ENCODE measurements at regions not wholly inside any gene's neighbourhood (a gene's known extent, or its start where the extent isn't known, plus 50 kb on each side); places are given as distances from the start of the nearest gene placed in this dataset.

- DNase-seq, result no peak
These were observed 86.5 kb upstream of the NPVF start for GRCh38 chr7:25314731-25315267.

- DNase-seq, result no peak
These were observed 88.1 kb upstream of the NPVF start for GRCh38 chr7:25316366-25316765.

- no peak for DNase-seq
These were observed 89.8 kb upstream of the NPVF start for GRCh38 chr7:25318047-25318446.

GRCh38 chr7:25319707-25320106, 91.4 kb upstream of the NPVF start:
- no peak for DNase-seq

- DNase-seq, result no peak
These were observed 92.5 kb upstream of the NPVF start for GRCh38 chr7:25320791-25321190.

- DNase-seq, result no peak
These were observed 93.1 kb upstream of the NPVF start for GRCh38 chr7:25321424-25321823.

- no peak for DNase-seq
These were observed 94.2 kb upstream of the NPVF start for GRCh38 chr7:25322473-25322872.

- DNase-seq, result no peak
These were observed 97.0 kb upstream of the NPVF start for GRCh38 chr7:25325186-25325757.

- DNase-seq, result no peak
These were observed 98.3 kb upstream of the NPVF start for GRCh38 chr7:25326501-25327156.

- no peak for DNase-seq
These were observed 101.5 kb upstream of the NPVF start for GRCh38 chr7:25329815-25330214.

- no peak for DNase-seq
These were observed 105.1 kb upstream of the NPVF start for GRCh38 chr7:25333296-25333928.

GRCh38 chr7:25347360-25348066, 119.2 kb upstream of the NPVF start:
- no peak for DNase-seq

- DNase-seq, result no peak
These were observed 119.8 kb upstream of the NPVF start for GRCh38 chr7:25348104-25348503.

- DNase-seq, result no peak
These were observed 121.2 kb upstream of the NPVF start for GRCh38 chr7:25349283-25350017.

GRCh38 chr7:25350041-25350440, 121.8 kb upstream of the NPVF start:
- no peak for DNase-seq

GRCh38 chr7:25351761-25352160, 123.5 kb upstream of the NPVF start:
- no peak for DNase-seq

GRCh38 chr7:25353196-25353595, 124.9 kb upstream of the NPVF start:
- DNase-seq, result no peak

- no peak for DNase-seq
These were observed 125.4 kb upstream of the NPVF start for GRCh38 chr7:25353732-25354131.

GRCh38 chr7:25356534-25357151, 128.4 kb upstream of the NPVF start:
- DNase-seq, result no peak

GRCh38 chr7:25358926-25359325, 130.6 kb upstream of the NPVF start:
- DNase-seq, result peak in 1 of 51 donors; percentile 70

- DNase-seq, result peak in 14 of 51 donors; percentile 2 to 78 (median 25)
These were observed 131.3 kb upstream of the NPVF start for GRCh38 chr7:25359471-25360059.
